ENCODE measurements at regions not wholly inside any gene's neighbourhood (a gene's known extent, or its start where the extent isn't known, plus 50 kb on each side); places are given as distances from the start of the nearest gene placed in this dataset.

DNA sequence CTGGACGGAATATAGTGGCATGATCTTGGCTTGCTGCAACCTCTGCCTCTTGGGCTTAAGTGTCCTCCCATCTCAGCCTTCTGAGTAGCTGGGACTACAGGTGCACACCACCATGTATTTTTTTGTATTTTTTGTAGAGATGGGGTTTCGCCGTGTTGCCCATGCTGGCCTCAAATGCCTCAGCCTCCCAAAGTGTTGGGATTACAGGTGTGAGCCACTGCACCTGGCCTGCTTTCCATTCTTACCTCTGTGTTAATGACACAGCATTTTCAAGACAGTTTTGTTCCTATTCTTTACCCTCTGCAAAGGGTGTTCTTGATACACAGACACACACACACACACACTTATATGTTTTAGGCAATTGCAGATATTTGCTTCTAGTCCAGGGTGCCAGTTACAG, 113.3 kb downstream of the LRRC70 start:
- TF ChIP-seq POLR2A (IDR thresholded peaks at IDR 0.05; ENCODE audit: low read length) (no peak), GATA1 (IDR thresholded peaks at IDR 0.05; ENCODE audit: low read depth, low read length) (no peak)
